UCSD-AML1 (cell line): ENCODE measurements at regions not wholly inside any gene's neighbourhood (a gene's known extent, or its start where the extent isn't known, plus 50 kb on each side); places are given as distances from the start of the nearest gene placed in this dataset.
"Not testable (repeated sequence)": the region's sequence is repeated elsewhere in the genome, so short reads cannot be mapped to it uniquely, and the experiment has no call there.

Source experiments
- DNase-seq: peaks from one replicate; lab custom pipeline; 2025; ENCODE audit not compliant: unreplicated experiment; lab: John Stamatoyannopoulos, UW

DNA sequence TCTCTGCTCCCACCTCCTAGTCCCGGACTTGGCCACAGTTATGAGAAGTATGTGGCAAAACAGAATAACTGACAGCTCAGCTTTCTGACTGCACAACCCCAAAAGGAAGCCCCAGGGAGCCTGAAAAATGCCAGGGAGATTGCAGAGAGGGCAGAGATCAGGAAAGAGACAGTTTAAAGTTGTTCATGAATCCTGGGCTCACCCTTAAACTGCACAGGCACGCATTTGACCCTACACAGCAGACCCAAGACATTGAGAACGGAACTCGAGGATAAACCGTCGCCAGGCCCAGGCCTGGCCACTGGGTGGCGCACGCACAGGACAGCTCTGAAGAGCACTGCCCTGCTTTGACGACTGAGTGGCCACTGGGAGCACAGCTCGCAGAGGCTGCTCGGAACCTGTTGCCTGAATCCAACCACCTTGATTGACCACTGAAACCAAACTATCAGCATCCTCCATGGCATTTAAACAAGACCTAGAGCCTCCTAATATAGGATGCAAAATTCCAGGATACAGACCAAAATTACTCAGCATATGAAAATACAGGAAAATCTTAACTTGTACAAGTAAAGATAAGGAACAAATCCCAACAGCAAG lies 114.0 kb downstream of the C16orf95 start:
- DNase-seq = peak; percentile 80

DNA sequence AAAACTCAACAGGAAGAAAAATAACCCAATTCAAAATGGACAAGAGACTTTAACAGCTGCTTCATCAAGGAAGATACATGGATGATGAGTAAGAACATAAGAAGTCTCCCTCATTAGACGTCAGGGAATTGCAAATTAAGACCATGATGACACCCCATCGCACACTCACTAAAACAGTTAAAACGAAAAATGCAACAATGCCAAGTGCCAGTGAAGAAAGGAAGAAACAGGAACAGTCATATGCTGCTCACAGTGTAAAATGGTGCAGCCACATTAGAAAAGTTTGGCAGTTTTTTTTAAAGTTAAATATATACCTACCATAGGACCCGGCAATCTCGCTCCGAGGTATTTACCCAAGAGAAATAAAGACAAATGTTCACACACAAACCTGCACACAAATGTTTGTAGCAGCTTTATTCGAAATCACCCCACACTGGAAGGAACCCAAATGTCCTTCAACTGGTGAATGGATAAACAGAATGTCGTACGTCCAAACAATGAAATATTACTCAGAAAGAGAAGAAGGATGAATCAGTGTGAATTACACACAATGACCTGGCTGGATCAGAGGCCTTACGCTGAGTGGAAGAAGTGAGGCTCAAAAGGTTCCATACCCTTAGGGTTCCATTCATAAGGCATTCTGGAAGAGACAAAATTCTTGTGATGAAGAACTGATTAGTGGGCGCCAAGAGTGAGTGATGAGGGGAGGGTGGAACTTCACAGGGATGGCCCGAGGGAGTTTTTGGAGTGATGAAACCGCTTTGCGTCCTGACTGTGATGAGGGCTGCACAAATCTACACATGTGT lies 110.3 kb downstream of the C16orf95 start:
- no peak for DNase-seq

DNA sequence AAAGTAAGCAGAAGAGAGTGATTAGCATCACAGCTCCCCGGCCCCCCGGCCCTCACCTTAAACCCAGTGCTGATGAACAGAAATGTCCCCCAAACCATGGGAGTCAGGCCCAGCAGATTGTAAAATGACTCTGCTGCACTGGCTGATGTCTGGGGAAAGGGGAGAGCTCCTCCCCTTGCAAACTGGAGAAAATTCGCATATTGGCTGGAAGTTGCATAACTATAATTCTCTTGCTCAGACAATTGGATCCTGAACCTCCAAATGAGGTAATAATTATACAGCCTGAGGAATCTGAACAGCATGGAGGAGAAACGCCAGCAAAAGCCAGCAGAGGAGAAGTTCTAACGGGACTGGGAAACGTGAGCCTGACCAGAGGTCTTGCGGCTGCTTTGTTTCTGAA lies 109.7 kb downstream of the C16orf95 start:
- DNase-seq = no peak

DNA sequence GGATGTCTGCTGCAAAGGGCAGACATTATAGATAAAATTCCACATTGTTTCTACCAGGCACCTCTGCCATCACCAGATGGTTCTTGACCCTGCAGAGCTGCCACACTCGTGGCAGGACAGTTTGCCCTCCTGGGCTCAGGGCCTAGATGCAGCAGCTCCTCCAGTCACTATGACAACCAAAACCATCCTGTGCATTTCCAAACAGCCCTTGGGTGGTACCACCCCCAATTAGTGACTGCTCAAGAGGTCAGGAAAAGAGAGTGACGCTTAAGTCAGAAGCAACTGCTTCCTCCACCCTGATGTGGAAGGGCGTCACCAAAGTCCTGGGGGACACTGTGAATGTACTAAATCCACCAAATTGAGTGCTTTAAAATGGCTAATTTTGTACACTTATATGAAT lies 109.2 kb downstream of the C16orf95 start:
- no peak for DNase-seq

DNA sequence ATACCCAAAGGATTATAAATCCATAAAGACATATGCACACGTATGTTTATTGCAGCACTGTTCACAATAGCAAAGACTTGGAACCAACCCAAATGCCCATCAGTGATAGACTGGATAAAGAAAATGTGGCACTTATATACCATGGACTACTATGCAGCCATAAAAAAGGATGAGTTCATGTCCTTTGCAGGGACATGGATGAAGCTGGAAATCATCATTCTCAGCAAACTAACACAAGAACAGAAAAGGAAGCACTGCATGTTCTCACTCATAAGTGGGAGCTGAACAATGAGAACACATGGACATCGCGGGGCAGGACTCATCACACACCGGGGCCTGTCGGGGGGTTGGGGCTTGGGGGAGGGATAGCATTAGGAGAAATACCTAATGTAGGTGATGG lies 108.2 kb downstream of the C16orf95 start:
- not testable (repeated sequence) for DNase-seq

DNA sequence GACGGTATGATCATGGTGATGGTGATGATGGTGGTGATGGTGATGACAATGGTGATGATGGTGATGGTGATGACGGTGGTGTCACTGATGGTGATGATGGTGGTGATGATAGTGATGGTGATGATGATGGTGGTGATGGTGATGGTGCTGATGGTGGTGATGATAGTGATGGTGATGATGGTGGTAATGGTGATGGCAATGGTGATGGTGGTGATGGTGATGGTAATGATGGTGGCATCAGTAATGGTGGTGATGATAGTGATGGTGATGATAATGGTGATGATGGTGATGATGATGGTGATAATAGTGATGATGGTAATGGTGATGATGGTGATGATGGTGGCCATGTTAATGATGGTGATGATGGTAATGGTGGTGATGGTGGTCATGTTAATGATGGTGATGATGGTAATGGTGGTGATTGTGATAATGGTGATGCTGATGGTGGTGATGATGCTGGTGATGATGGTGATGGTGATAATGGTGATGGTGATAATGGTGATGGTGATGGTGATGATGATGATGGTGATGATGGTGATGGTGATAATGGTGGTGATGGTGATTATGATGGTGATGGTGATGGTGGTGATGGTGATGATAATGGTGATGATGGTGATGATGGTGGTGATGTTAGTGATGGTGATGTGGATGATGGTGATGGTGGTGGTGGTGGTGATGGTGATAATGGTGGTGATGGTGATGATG lies 107.2 kb downstream of the C16orf95 start:
- no peak for DNase-seq

DNA sequence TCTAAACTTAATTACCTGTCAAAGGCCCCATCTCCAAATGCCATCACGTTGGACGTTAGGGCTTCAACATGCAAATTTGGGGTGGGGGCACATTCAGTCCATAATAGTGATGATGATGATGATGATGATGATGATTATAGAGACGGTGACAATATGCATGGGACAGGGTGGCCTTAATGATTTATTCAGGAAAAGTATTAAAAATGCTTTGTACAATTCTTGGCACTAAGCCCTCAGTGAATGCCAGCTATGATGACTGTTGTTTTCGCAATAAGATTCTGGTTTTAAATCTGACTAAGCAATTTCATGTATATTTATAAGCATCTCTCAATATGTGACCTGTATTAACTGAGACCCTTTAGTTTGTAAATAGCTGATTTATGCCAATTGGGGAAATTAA lies 106.3 kb downstream of the C16orf95 start:
- DNase-seq = no peak

DNA sequence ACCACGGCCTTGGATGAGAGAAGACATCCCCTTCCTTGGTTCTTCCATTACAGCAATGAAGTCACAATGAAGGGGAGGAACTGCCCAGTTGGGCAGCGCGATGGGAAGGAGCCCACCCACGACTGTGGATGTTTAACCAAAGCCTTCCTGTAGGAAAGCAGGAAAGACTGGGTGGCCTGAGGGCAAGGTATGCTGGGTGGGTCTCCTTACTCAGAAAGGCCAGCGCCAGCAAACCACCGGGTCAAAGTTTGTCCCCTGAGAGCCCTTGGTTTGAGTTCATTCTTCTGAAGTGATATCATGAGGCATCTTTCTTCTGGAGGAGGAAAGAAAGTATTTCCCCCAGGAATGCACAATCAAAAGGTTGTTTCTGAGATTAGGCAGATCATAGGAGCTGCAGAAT lies 105.2 kb downstream of the C16orf95 start:
- DNase-seq = no peak

DNA sequence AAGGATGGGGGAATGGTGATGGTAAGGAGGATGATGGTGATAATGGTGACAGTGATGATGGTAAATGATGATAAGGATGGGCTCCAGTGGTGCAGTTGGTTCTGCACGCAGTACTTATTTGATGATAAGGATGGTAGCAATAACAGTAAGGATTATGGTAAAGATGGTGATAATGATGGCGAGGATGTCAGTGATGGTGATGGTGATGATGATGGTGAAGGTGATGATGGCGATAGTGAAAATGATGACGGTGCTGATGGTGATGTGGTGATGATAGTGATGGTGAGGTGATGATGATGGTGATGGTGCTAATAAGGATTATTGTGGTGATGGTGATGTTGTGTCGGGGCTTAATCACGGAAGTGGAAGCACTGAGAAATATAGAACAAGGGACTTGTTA lies 103.7 kb downstream of the C16orf95 start:
- no peak for DNase-seq

DNA sequence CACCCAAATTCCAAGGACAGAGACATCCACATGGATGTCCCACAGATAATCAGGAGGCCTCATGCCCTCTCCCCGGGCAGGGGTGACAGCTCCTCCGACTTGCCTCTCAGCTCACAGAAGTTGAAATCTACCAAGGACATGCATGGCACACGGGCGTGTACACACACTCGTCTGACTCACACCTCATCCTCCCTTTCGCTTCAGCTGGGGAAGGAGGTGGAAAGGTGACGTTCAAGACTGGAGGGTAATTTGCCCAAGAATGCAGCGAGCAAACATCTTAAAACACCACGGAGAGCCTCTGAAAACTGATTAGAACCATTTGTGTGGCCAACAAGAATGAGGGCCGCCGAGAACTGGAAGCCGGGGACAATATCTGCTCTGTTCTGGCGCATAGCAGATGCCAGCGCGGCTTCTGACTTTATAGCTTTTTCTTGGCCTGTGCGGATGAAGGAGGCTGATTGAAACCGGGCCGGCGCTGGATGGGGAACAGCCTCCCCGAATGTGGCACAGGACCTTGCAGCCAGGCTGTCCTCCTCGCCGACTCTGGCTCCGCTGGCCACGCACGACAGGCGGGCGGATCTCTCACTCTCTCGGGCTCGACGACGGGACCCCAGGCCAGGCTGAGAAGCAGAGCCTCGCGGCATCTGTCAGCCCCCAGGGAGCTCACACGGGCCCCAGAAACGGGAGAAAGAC lies 100.9 kb downstream of the C16orf95 start:
- DNase-seq = no peak

DNA sequence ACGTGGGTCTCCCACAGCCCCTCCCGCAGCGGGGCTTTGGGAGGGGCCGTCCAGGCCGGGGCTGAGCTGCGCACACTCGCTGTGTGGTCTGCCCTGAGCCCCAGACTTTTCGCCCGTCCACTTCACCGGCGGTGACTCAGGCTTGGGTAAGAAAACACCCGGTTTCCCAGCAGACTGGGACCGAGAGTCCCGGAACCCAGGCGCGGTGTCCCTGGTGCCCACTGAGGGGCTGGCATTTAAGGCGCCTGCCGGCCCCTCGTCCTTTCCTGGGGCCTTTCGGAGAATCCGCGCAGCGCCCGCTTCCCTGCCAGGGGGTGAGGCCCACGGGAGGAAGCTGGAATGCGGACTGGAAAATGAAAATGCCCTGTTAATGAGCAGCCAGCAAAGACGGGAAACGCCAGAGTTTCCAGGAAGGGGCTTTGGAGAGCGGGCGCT lies 100.3 kb downstream of the C16orf95 start:
- DNase-seq = no peak

DNA sequence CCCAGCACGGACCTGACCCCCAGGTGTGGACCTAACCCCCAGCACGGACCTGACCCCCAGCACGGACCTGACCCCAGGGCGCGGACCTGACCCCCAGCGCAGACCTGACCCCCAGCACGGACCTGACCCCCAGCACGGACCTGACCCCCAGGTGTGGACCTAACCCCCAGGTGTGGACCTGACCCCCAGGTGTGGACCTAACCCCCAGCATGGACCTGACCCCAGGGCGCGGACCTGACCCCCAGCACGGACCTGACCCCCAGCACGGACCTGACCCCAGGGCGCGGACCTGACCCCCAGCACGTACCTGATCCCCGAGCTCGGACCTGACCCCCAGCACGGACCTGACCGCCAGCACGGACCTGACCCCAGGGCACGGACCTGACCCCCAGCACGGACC lies 99.4 kb downstream of the C16orf95 start:
- DNase-seq = not testable (repeated sequence)

DNA sequence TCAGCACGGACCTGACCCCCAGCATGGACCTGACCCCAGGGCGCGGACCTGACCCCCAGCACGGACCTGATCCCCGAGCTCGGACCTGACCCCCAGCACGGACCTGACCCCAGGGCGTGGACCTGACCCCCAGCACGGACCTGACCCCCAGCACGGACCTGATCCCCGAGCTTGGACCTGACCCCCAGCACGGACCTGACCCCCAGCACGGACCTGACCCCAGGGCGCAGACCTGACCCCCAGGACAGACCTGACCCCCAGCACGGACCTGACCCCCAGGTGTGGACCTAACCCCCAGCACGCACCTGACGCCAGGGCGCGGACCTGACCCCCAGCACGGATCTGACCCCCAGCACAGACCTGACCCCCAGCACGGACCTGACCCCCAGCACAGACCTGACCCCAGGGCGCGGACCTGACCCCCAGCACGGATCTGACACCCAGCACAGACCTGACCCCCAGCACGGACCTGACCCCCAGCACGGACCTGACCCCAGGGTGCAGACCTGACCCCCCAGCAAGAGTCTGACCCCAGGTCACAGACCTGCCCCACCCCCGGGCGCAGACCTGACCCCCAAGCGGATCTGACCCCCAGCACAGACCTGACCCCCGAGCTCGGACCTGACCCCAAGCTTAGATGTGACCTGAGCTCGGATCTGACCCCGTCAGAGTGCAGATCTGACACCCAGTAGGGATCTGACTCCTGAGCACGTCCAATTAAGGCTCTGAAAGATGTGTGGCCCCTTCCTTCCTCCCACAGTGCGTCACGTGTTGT lies 98.7 kb downstream of the C16orf95 start:
- DNase-seq = no peak

DNA sequence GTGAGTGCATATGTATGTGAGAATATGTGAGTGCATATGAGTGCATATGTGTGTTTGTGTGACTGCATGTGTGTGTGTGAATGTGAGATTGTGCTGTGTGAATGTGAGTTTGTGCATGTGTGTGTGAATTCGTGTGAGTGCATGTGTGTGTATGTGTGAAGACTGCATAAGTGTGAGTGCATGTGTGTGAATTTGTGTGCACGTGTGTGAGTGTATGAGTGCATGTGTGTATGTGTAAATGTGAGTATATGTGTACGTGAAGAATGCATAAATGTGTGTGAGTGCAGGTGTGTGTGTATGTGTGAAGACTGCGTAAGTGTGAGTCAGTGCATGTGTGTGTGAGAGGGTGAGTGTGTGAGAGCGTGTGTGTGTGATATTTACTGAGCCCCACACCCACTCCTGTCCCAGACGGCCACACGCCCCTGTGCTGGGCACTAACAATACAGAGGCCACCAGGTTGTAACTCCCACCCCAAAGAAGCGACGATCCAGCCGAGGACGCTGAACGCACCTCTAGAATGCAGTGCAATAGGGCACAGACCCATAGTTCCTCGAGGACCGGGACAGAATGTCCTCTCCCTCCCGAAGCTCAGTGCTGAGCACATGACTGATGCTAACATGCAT lies 97.8 kb downstream of the C16orf95 start:
- no peak for DNase-seq

DNA sequence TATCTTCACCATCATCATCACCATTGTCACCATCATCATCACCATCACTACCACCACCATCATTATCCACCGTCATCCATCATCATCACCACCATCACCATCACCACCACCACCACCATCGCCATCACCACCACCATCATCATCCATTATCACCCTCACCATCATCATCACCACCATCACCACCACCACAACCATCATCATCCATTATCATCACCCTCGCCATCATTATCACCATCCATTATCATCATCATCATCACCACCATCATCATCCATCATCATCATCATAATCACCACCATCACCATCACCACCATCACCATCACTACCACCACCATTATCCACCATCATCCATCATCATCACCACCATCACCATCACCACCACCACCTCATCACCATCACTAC lies 95.6 kb downstream of the C16orf95 start:
- no peak for DNase-seq

DNA sequence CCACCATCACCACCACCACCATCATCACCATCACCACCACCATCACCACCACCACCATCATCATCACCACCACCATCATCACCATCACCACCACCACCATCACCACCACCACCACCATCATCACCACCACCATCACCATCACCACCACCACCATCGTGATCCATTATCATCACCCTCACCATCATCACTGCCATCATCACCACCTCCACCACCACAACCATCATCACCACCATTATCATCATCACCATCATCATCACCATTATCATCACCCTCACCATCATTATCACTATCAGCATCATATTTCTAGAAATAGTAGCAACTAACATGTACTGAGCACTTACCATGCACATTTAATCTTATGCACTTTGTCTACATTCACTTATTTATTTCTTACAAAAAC lies 94.9 kb downstream of the C16orf95 start:
- DNase-seq = no peak

DNA sequence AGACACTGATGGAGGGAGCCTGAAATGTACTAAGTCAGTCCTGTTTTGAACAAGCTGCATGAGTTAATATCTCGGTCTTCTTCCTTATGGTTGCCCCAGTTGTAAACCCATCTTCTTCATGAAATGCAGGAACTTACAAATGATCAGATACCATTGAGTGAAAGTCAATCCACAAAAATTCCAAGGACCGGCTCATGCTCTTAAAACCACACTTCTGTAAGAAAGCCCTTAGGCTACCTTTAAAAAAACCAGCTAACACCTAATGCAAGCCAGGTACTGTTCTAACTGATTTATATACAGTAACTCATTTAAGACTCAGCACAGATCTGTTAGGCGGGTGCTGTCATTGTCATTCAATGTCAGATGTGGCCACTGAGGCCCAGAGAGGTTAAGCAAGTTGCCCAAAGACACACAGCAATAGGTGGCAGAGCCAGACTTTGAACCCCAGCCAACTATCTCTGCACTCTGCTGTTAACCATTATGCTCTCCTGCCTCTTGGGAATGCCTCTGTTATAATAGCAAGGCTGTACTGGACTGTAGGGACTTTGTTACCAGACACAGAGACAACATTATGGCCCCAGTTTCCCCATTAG lies 93.4 kb downstream of the C16orf95 start:
- no peak for DNase-seq

DNA sequence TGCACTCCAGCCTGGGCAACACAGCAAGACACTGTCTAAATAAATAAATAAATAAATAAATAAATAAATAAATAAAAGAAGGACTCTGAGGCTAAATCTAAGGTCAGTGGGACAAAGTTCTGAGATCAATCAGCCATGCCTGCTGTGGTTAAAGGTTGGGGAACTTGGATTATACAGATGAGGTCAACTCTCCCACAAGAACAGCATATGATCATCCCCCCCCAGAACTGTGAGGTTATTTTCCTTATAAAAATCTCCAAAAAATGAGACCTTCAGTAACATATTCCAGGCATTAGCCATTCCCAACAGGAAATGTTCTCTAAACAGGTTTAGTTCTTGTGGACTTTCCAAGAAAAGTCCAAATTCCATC lies 90.3 kb downstream of the C16orf95 start:
- no peak for DNase-seq

DNA sequence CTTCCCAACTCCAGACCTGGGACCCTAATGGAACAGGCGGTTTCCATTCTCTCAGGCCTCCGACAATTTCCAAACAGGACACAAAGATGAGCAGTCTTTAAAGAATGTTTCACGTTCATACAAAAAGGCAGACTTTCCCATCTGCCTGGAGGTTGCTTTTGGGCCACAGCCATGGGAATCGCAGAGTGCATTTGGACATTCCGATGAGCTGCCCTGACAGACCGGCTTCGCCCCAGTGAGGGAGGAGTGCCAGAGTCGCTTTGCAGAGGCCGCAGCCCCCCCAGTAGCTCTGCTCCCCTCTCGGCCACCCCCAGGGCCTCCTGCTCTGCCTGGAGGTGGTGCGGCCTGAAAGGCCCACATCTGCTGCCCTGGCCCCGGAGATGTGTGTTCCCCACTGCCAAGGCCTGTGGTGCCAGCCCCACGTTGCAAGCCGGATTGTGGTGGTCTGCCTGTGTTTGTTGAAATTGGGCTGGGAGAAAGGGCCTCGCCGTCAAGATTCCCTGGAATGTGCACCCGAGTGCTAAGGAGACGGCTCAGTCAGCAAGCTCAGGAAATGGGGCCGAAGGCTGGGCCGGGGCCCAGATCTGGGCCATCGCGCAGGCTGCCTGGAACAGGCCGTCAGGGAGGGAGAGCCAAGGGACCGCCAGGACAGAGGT lies 89.8 kb downstream of the C16orf95 start:
- DNase-seq = no peak

DNA sequence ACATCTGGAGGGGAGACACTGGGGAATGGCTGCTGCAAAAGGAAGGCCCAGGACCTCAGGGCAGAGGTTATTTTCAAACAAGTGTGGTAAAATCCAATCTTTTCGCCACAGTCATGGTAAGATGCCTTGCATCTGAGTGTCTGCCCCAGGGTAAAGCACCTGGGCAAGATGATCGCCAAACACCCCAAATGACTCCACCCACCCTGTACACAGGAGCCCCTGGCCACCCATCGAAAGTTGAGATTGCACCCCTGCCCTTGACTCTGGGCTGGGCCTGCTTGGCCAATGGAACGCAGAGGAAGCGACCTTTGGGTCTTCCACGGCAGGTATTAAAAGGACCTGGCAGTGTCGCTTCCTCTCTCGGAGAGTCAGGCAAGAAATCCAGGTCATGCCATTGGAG lies 88.8 kb downstream of the C16orf95 start:
- DNase-seq = no peak
